Stimulated activated naive CD8-positive, alpha-beta T cell treated with anti-CD3 and anti-CD28 coated beads, Interleukin-15, amount 100 ng/mL, for 72 hours (primary cell): ENCODE measurements at regions not wholly inside any gene's neighbourhood (a gene's known extent, or its start where the extent isn't known, plus 50 kb on each side); places are given as distances from the start of the nearest gene placed in this dataset.

Experiments used
- ATAC-seq: fragments of 150-1000 bp; cut with Tn5 transposase; 2 replicates; pipeline ENCODE4 v1.10.0; 2021; ENCODE audit warnings: mild to moderate bottlenecking, moderate library complexity
- DNase-seq, 2 donors: peaks; one replicate each; pipeline ENCODE4 v3.0.0; 2021 to 2022
- H3K27ac Mint-ChIP-seq, 2 donors: one replicate each; pipeline ENCODE4 v1.8.0; 2022; ENCODE audit warnings: mild to moderate bottlenecking in 2 of 2, mixed read lengths in 2 of 2, moderate library complexity in 2 of 2
- H3K27me3 Mint-ChIP-seq: one replicate; pipeline ENCODE4 v1.8.0; 2022; ENCODE audit warnings: mixed read lengths
- H3K4me1 Mint-ChIP-seq: one replicate; pipeline ENCODE4 v1.8.0; 2022; ENCODE audit warnings: mild to moderate bottlenecking, mixed read lengths
- H3K4me3 Mint-ChIP-seq, 2 donors: one replicate each; pipeline ENCODE4 v1.8.0; 2022; ENCODE audit warnings: mild to moderate bottlenecking in 2 of 2, mixed read lengths in 2 of 2, moderate library complexity in 1 of 2
- H3K9me3 Mint-ChIP-seq, 2 donors: one replicate each; pipeline ENCODE4 v1.8.0; 2022; ENCODE audit warnings: mixed read lengths in 2 of 2

DNA sequence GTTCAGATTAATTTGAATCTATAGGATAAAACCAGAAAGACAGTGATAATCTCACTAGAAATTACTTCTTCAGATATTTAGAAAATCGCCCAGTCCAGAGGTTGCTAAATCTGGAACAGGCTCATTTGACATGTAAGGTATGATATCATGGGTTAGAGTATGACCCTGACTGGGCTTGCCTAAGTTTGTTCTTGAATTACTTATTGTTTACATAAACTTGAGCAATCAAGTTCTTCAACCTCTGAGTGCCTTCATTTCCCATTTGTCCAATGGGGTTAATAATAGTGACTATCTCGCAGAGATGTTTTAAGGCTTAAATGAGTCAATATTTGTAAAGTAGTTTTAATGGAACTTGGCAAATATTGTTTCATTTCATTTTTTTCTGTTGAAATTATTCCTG, 1947.6 kb upstream of the IGFBP7 start:
- no peak for DNase-seq
- Mint-ChIP-seq H3K27ac (no peak overlapping the region), H3K4me3 (no peak overlapping the region), H3K9me3 (peaks cover 4 to 7% of the 10 kb centered on the region in 2 donors), H3K27me3 (no peaks in the 10 kb centered on the region), H3K4me1 (no peaks in the 10 kb centered on the region)
- no peak for ATAC-seq

DNA sequence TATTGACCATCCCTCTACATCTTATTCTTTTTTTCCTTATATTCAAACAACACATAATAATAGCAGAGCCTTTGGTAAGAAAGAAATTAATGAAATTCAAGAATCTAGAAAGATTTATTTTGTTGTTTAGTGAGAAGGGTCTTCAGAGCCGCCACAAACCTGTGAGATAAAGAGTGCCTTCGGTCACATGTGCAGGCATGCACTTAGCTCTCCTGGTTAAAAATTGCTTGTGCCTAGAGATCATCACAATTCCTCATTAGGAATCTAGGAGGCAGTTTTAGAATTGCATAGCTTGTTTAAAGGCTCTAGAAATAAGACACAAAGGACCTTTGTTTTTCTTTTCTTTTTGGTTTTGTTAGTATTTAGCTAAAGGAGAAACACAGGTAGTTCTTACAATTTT, 1948.4 kb upstream of the IGFBP7 start:
- peaks cover 4 to 7% of the 10 kb centered on the region in 2 donors for H3K9me3 Mint-ChIP-seq
- no peak for ATAC-seq
- DNase-seq: no peak
- no peak overlapping the region for H3K27ac Mint-ChIP-seq
- no peaks in the 10 kb centered on the region for H3K4me1 Mint-ChIP-seq
- no peaks in the 10 kb centered on the region for H3K27me3 Mint-ChIP-seq
- no peak overlapping the region for H3K4me3 Mint-ChIP-seq

DNA sequence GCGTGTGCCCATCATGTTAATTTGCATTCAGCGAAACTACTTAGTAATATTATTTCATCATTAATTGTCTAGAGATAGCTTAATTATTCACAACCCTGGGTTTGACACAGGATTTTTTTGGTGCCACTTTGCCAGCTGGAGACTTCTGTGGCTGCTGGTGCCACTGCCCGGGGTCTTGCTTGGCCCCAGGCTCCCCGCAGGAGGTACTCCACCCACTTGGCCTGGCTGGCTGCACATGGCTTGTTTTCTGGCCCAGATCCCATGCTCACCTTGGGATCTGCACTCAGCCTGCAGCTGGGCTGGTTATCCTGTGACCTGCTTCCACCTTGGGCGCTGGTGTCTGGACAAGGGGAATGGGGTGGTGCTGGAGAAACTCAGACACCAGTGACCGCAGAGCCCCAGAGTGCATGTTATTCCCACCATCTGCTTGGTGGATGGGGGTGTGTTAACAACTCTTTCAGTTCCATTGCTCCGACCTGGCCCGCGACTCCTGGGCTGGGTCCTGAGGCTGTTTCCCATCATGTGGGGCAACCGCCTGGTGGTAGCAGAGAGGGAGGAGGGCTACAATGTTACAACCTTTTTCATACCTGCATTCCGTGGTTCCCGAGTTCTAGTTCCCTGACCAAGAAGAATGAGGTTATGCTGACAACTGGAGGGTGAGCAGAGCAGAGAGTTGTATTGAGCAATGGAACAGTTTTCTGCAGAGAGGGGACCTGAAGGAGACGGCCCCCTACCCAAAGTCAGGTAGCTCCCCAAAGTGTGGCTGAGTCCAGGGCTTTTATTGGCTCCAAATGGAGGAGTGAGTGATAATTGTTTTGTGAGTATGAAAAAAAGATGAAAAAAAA, 1950.0 kb upstream of the IGFBP7 start:
- ATAC-seq (no peak), DNase-seq (no peak)
- no peaks in the 10 kb centered on the region for H3K4me1 Mint-ChIP-seq

DNA sequence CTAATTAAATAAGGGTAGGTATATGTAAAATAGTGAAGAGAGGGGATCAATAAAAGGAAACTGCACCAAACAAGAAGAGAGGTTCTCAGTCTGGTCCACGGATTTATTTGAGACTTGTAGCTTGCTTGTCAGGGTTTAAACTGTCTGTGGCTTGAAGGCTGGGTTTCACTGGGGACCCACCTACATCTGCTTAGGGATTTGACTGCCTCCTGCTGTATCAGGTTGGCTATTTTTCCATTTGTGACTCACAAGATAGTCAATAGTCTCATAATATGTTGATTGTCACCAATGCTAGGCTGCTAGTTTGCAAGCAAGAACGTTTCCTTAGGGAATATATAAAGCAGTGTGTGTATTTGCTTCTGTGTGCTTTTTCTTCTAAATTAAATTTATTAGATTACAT, 1950.7 kb upstream of the IGFBP7 start:
- ATAC-seq: no peak
- Mint-ChIP-seq H3K4me3 (no peak overlapping the region), H3K27me3 (no peaks in the 10 kb centered on the region), H3K9me3 (peaks cover 4 to 13% of the 10 kb centered on the region in 2 donors), H3K4me1 (no peaks in the 10 kb centered on the region), H3K27ac (no peak overlapping the region)
- no peak for DNase-seq

More for the DNA sequence above, 1950.0 kb upstream of the IGFBP7 start:
- H3K4me3 Mint-ChIP-seq: no peak overlapping the region
- H3K9me3 Mint-ChIP-seq: peaks cover 4 to 7% of the 10 kb centered on the region in 2 donors
- no peak overlapping the region for H3K27ac Mint-ChIP-seq
- no peaks in the 10 kb centered on the region for H3K27me3 Mint-ChIP-seq

DNA sequence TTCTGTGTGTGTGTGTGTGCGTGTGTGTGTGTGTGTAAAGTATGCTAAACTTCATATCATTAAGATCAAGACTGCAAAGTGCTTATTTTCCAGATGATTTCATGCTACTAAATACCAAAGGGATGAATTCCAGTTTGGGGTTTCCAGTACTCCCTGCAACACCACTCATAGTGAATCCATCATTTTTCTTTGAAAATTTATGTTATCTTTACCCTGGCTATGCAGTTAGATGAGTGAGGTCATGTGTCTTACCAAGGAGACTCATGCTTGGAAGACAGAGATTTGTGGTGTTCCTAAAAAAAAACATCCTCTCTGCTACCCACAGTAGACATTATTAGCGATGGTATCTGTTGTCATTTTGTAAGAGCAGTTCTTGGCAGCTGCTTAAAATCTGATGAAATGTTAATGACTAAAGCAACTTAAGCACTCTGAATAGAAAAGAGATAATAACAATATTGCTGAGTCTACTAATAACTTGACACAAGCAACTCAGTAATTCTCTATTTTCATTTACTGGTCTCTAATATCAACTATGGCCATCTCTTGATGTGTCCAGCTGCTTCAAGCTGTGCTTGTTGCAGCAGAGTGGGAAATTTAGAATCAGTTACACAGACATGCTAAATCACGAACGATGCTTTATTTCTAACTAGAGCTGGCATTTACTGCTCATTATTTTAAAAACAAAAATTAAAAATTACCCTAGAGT, 1953.0 kb upstream of the IGFBP7 start:
- peaks cover 4 to 18% of the 10 kb centered on the region in 2 donors for H3K9me3 Mint-ChIP-seq
- ATAC-seq: no peak
- H3K4me1 Mint-ChIP-seq: no peaks in the 10 kb centered on the region
- H3K4me3 Mint-ChIP-seq: no peak overlapping the region
- H3K27ac Mint-ChIP-seq: no peak overlapping the region
- DNase-seq: no peak
- H3K27me3 Mint-ChIP-seq: no peaks in the 10 kb centered on the region

DNA sequence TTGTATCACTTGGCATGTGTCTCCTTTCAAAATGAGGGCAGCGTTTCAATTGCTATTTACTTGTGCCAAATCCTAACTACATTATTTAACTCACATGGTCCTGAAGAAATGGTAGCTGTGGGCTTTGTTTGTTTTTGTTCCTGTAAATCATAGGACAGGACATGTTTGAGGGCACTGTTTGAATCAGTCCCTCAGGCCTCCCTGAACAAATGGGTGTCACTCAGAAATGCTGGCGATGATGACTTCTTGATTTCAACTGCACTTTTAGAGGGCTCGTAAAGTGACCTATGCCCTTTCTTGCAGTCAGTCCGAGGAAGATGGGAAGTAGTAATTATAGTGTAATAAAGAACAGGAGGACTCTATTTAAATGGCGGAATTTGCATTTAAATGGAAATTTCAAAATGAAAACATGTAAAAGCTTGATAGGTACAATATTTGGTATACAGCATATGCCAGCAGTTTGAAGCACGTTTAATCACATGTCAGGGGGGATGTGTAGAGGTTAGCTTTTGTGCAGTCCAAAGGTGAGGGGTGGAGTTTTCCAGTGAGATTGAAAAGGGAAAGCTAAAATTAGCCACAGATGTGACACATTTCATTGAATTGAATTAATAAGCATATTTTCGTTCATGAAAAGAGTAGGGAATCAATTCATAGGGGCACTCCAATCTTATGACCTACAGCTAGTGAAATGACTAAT, 1958.7 kb upstream of the IGFBP7 start:
- H3K27ac Mint-ChIP-seq: no peak overlapping the region
- peaks cover 5 to 19% of the 10 kb centered on the region in 2 donors for H3K9me3 Mint-ChIP-seq
- H3K4me1 Mint-ChIP-seq: no peaks in the 10 kb centered on the region
- H3K4me3 Mint-ChIP-seq: no peak overlapping the region
- ATAC-seq (no peak), DNase-seq (no peak)
- H3K27me3 Mint-ChIP-seq: no peaks in the 10 kb centered on the region

DNA sequence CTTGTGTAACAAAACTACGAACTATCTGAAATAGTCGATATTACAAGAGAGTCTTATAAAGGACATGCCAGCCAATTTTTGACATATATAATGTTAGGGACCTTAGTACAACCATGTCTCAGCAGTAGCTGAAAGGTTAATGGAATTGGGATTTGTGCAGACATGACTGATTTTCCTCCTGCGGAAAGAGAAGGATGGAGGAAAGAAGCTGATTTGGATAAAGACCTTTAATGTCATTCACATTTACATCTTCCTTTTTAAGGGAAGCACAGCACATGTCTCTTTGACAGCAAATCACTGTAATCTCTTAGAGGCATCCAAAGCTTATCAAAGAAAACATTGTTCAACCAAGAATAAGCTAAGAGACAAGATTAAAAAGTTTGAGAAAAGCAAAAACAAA, 1976.2 kb upstream of the IGFBP7 start:
- Mint-ChIP-seq H3K4me3 (no peak overlapping the region), H3K27me3 (no peaks in the 10 kb centered on the region), H3K4me1 (no peaks in the 10 kb centered on the region)

DNA sequence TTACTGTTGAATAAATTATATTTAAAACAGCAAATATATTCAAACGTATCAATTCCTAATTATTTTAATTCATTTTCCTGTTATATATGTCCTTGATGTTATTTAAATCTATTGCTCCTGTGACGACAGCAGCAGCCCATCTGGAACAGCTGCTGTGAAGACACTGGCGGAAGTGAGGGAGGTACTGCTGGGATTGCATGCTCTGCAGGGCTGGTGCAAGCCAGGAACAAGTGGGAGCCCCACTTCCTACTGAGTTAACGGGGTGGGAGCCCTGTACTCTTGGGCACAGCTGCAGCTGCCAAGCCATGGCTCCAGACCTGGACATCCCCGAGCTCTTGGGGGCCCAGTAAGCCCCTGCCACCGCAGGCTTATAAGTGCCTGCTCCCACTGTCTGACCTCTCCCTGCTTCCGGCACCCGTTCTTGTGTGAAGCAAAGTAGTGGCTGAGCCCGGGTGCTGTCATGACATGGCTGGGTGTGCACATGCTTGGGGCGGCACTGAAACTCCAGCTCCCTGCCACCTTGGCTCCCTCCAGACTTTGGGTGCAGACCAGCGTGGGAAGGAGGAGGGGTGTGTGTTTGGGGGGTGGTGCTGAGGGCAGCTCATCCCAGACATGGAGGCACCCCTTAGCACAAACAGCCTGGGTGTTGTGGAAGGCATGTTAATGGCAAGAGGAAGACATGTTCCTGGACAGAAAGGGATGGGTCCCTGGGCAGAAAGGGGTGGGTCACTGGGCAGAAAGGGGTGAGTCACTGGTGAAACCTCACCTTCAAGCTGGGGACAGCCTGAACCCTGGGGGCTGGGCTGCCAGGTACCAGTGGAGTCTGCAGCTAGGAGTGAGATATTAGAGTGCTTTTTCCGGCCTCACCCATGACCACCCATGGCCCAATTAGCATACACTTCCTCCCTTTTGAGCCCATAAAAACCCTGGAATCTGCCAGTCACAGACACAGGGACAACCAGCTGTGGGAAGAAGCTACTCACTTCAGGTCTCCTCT, 1981.3 kb upstream of the IGFBP7 start:
- Mint-ChIP-seq H3K4me3 (no peak overlapping the region), H3K27ac (no peak overlapping the region), H3K27me3 (no peaks in the 10 kb centered on the region), H3K9me3 (peaks cover 0 to 8% of the 10 kb centered on the region in 2 donors), H3K4me1 (no peaks in the 10 kb centered on the region)
- ATAC-seq (no peak), DNase-seq (no peak)

More for the DNA sequence above, 1976.2 kb upstream of the IGFBP7 start:
- Mint-ChIP-seq H3K9me3 (peaks cover 0 to 8% of the 10 kb centered on the region in 2 donors), H3K27ac (no peak overlapping the region)
- ATAC-seq: no peak
- DNase-seq: no peak

DNA sequence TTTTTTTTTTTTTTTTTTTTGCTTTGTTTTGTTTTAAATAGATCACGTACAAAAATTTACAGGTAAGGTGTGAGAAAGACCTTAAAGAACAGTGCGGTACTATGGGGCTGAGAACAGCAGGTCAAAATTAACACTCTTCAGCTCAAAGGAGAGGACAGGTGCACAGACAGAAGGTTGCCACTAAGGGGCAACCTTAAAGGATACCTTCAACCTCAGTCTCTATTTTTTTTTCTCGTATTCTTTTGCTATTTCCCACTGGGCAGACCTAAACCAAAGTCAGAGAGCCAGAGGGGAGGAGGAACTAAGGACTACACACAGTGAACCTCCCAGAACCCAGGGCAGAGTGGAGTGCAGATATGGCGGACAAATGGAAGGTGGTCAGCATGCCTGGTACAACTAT, 1984.3 kb upstream of the IGFBP7 start:
- Mint-ChIP-seq H3K27ac (no peak overlapping the region), H3K27me3 (no peaks in the 10 kb centered on the region), H3K4me1 (no peaks in the 10 kb centered on the region), H3K4me3 (no peak overlapping the region), H3K9me3 (peaks cover under 1 to 11% of the 10 kb centered on the region in 2 donors)
- ATAC-seq (no peak), DNase-seq (no peak)

DNA sequence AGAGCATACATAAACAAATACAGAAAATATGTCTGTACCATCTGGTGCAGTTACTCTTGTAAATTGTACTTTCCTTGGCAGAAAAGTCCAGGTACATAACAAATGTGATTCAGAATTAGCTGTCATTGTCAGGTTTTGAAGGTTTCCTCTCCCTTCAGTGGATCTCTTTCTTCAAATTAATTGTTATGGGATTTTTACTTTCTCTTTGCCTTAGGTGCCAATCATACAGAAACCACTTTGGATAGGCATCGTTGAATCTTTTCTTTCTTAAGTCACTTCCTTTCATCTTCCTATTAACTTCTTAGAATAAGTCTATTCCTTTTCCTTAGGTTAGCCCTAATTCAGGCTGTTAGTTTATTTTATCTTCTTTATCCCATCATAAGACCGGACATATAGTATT, 1992.1 kb upstream of the IGFBP7 start:
- no peak for DNase-seq
- no peak for ATAC-seq
- H3K27me3 Mint-ChIP-seq: no peaks in the 10 kb centered on the region
- no peak overlapping the region for H3K4me3 Mint-ChIP-seq
- peaks cover 15 to 24% of the 10 kb centered on the region in 2 donors for H3K9me3 Mint-ChIP-seq
- no peak overlapping the region for H3K27ac Mint-ChIP-seq
- H3K4me1 Mint-ChIP-seq: no peaks in the 10 kb centered on the region

DNA sequence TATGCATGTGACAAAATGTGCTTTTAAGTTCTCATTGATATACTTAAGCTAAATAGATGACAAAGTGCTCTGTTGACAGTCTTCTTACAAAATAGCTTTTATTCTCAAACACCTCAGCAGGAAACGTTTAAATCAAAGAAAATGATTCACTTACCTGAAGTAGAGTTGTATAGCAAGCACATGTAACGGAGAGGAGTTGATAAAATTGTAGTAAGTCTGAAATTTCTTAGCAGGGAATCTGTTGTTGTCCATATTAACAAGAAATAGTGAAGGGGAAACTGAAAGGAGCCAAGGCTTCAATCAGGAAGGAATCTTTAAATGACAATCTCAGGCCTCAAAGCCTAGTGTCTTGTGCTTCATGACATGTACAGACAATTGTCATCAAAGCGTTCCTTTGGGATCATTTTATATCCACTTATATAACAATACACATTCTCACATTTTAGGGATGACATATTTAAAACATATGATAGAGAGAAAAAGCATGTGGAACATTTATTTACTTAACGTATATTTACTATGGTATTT, 2010.2 kb upstream of the IGFBP7 start:
- peaks cover 0 to 6% of the 10 kb centered on the region in 2 donors for H3K9me3 Mint-ChIP-seq
- no peak for DNase-seq
- no peaks in the 10 kb centered on the region for H3K27me3 Mint-ChIP-seq
- no peak for ATAC-seq
- no peak overlapping the region for H3K27ac Mint-ChIP-seq
- H3K4me3 Mint-ChIP-seq: no peak overlapping the region
- H3K4me1 Mint-ChIP-seq: no peaks in the 10 kb centered on the region

DNA sequence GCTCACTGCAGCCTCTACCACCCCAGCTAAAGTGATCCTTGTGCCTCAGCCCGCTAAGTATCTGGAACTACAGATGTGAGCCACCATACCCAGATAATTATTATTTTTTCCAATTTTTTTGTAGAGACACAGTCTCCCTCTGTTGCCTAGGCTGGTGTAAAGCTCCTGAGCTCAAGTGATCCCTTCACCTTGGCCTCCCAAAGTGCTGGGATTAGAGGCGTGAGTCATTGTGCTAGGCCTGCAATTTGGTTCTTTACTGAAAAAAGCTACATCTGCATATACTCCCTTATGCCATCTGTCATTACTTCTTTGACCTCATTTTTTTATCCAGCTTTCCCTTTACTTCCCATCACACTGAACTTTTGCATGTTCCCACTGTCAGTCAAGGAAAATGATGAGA, 2012.4 kb upstream of the IGFBP7 start:
- Mint-ChIP-seq H3K4me1 (no peaks in the 10 kb centered on the region), H3K4me3 (no peak overlapping the region), H3K9me3 (peaks cover 6 to 8% of the 10 kb centered on the region in 2 donors), H3K27ac (no peak overlapping the region), H3K27me3 (no peaks in the 10 kb centered on the region)
- DNase-seq (no peak), ATAC-seq (no peak)

DNA sequence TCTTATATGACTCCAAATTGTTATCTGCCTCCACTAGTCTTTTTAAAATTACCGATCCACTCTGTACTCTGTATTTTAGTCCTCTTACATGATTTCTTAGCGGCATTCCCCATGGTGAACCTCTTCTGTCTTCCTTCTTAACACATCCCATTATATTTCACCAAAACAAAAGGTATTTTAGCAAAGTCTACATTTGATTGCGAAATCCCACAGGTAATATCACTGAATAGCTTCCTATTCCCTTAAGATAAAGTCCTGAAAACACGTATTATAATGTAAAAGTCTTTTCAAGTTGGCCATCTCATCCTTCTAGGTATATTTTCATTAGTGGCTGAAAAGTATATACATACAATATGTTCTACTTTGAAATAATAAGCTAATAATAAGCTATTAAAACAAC, 2016.0 kb upstream of the IGFBP7 start:
- no peaks in the 10 kb centered on the region for H3K27me3 Mint-ChIP-seq
- DNase-seq (no peak), ATAC-seq (no peak)
- H3K4me1 Mint-ChIP-seq: no peaks in the 10 kb centered on the region
- H3K4me3 Mint-ChIP-seq: no peak overlapping the region
- peaks cover 8% of the 10 kb centered on the region in 2 donors for H3K9me3 Mint-ChIP-seq
- no peak overlapping the region for H3K27ac Mint-ChIP-seq

DNA sequence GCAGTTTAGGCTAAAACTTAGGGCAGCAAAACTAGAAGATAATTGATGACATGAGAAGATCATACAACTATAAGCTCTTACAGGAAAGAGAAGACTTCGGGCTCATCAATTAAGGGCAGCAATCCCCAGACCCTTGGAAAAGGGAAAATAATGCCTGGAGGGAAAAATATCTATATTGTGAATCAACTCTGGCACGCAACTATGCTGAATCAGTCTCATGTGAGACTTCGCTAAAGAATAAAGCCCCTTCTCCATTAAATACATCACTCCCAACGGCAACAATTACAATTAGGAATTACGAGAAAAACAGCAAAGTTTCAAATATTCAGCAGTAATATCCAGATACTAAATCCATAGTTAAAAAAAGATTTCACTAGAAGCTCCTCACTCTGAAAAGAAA, 2016.8 kb upstream of the IGFBP7 start:
- Mint-ChIP-seq H3K4me3 (no peak overlapping the region), H3K27ac (no peak overlapping the region), H3K27me3 (no peaks in the 10 kb centered on the region)

DNA sequence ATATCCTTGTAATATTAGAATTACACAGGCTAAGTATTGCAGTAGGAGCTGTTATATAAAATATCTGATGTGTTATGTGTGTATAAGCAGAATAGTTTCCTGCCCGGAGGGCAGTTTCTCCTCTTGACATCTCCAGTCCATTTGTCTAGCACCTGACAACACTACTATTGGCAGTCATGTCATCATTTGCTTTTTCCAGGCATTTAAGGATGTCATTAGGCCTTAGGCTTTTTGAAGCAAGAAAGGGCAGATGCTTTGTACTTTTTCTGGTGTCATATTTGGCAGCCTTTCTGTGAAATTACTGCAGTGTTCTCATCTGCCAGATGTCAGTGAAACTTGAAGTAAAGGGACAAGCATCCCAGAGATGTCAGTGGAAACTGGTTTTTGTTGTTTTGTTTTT, 2017.6 kb upstream of the IGFBP7 start:
- Mint-ChIP-seq H3K27ac (no peak overlapping the region), H3K27me3 (no peaks in the 10 kb centered on the region), H3K9me3 (peaks cover 8 to 11% of the 10 kb centered on the region in 2 donors), H3K4me3 (no peak overlapping the region), H3K4me1 (no peaks in the 10 kb centered on the region)
- ATAC-seq (no peak), DNase-seq (no peak)

More for the DNA sequence above, 2016.8 kb upstream of the IGFBP7 start:
- Mint-ChIP-seq H3K9me3 (peaks cover 8 to 11% of the 10 kb centered on the region in 2 donors), H3K4me1 (no peaks in the 10 kb centered on the region)
- no peak for ATAC-seq
- DNase-seq: no peak
